MCF 10A (cell line): ENCODE measurements at regions not wholly inside any gene's neighbourhood (a gene's known extent, or its start where the extent isn't known, plus 50 kb on each side); places are given as distances from the start of the nearest gene placed in this dataset.
"Not testable (repeated sequence)": the region's sequence is repeated elsewhere in the genome, so short reads cannot be mapped to it uniquely, and the experiment has no call there.

ENCODE experiments used
- BruUV-seq: library from RNA; stranded (reverse); fragments of 400-500 nt; replicated peaks from 2 replicates; lab custom pipeline; 2021; lab: Mats Ljungman, UMichigan
- CTCF ChIA-PET: fragments of 300-600 bp; sonication (Branson Sonifier 250); formaldehyde crosslinking; extraction: SDS; loops from one replicate; lab custom pipeline; 2021; ENCODE audit warnings: antibody characterized with exemption, inconsistent platforms; lab: Yijun Ruan, JAX
- POLR2A ChIA-PET: fragments of 300-600, 350-650 bp; sonication (Branson Sonifier 250); formaldehyde crosslinking; extraction: SDS; loops from one replicate; lab custom pipeline; 2020; ENCODE audit warnings: antibody characterized with exemption, inconsistent platforms; lab: Yijun Ruan, JAX
- DNase-seq: peaks from one replicate; pipeline ENCODE4 v3.0.0-alpha.2; 2018; ENCODE audit not compliant: unreplicated experiment
- H3K27ac Mint-ChIP-seq: one replicate; pipeline ENCODE4 v1.8.0; 2022; ENCODE audit warnings: mild to moderate bottlenecking, low read depth, mixed read lengths; ENCODE audit not compliant: unreplicated experiment
- H3K27me3 Mint-ChIP-seq: one replicate; pipeline ENCODE4 v1.8.0; 2022; ENCODE audit warnings: mixed read lengths; ENCODE audit not compliant: insufficient read depth, unreplicated experiment
- H3K36me3 Mint-ChIP-seq: one replicate; pipeline ENCODE4 v1.8.0; 2022; ENCODE audit warnings: mild to moderate bottlenecking, moderate library complexity, mixed read lengths; ENCODE audit not compliant: insufficient read depth, unreplicated experiment
- H3K4me1 Mint-ChIP-seq: one replicate; pipeline ENCODE4 v1.8.0; 2022; ENCODE audit warnings: mixed read lengths; ENCODE audit not compliant: insufficient read depth, unreplicated experiment
- H3K4me3 Mint-ChIP-seq: one replicate; pipeline ENCODE4 v1.8.0; 2022; ENCODE audit warnings: mild to moderate bottlenecking, moderate library complexity, mixed read lengths; ENCODE audit not compliant: unreplicated experiment
- H3K9me3 Mint-ChIP-seq: one replicate; pipeline ENCODE4 v1.8.0; 2022; ENCODE audit warnings: mixed read lengths; ENCODE audit not compliant: unreplicated experiment
- CTCF ChIP-seq: fragments of 200-600 bp; IDR thresholded peaks from one replicate; pipeline ENCODE4 v1.8.0; 2022; ENCODE audit warnings: antibody characterized with exemption, mild to moderate bottlenecking; ENCODE audit not compliant: unreplicated experiment
- intact Hi-C: fragments of 100-400 bp; cut with micrococcal nuclease; formaldehyde crosslinking; loops from 2 replicates; pipeline ENCODE4 v1.14.1; 2022

DNA sequence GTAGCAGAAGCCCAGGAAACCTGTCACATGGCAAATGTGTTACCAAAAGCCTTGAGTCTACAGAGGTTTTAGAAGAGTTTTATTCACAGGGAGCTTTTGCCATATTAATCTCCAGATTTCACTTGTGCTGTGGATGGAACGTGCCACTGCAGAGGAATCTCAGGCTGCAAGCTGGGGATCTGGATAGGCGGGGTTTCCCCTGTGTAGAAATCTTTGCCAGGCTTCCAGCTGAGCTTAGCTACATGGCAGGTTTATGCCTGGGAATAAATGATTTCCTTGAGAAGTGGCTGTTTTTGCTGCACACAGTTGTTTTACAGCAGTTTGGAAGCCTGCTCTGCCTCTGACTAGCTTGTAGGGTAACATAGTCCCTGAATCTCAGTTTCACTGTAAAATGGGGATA lies 224.6 kb upstream of the PLPPR1 start:
- Mint-ChIP-seq H3K27me3 (peaks cover 24% of the 10 kb centered on the region), H3K27ac (no peak overlapping the region), H3K36me3 (no peaks in the 10 kb centered on the region), H3K4me3 (no peak overlapping the region), H3K9me3 (no peaks in the 10 kb centered on the region), H3K4me1 (no peaks in the 10 kb centered on the region)
- DNase-seq, result no peak
- POLR2A ChIA-PET, result no interaction called here
- CTCF ChIA-PET, result interaction anchor here (0.6 kb wide), 1 partner anchor 191 kb away, joined by 3 read pairs; no protein-coding TSS in a partner anchor
- no TSS peak for BruUV-seq
- no peak for TF ChIP-seq CTCF
- intact Hi-C loops, result no loop called here

- POLR2A ChIA-PET, result no interaction called here
- CTCF ChIA-PET, result no interaction called here
- Mint-ChIP-seq H3K4me1 (no peaks in the 10 kb centered on the region), H3K9me3 (no peaks in the 10 kb centered on the region), H3K4me3 (no peak overlapping the region), H3K36me3 (no peaks in the 10 kb centered on the region), H3K27ac (no peak overlapping the region), H3K27me3 (peaks cover 7% of the 10 kb centered on the region)
- no peak for DNase-seq
- intact Hi-C loops, result no loop called here
- no TSS peak for BruUV-seq
- TF ChIP-seq CTCF, result no peak
Measured at GRCh38 chr9:100811643-100812042, 216.9 kb upstream of the PLPPR1 start.

GRCh38 chr9:100813871-100814270 lies 214.7 kb upstream of the PLPPR1 start:
- no TSS peak for BruUV-seq
- H3K36me3 Mint-ChIP-seq, result no peaks in the 10 kb centered on the region
- H3K9me3 Mint-ChIP-seq, result no peaks in the 10 kb centered on the region
- H3K4me3 Mint-ChIP-seq, result no peak overlapping the region
- no peak for TF ChIP-seq CTCF
- DNase-seq, result no peak
- no peak overlapping the region for H3K27ac Mint-ChIP-seq
- ChIA-PET POLR2A (no interaction called here), CTCF (interaction anchor here (0.7 kb wide), 1 partner anchor 12 kb away, joined by 4 read pairs; no protein-coding TSS in a partner anchor)
- no peaks in the 10 kb centered on the region for H3K4me1 Mint-ChIP-seq
- H3K27me3 Mint-ChIP-seq, result no peaks in the 10 kb centered on the region
- intact Hi-C loops, result no loop called here

- TF ChIP-seq CTCF, result no peak
- POLR2A ChIA-PET, result no interaction called here
- DNase-seq, result no peak
- Mint-ChIP-seq H3K36me3 (no peaks in the 10 kb centered on the region), H3K4me1 (no peaks in the 10 kb centered on the region), H3K27me3 (peaks cover 43% of the 10 kb centered on the region), H3K4me3 (no peak overlapping the region), H3K9me3 (no peaks in the 10 kb centered on the region), H3K27ac (no peak overlapping the region)
- CTCF ChIA-PET, result interaction anchor here (1.5 kb wide), 1 partner anchor 9 kb away, joined by 3 read pairs; no protein-coding TSS in a partner anchor
- BruUV-seq, result no TSS peak
- intact Hi-C loops, result no loop called here
Measured at GRCh38 chr9:100819980-100820379, 208.5 kb upstream of the PLPPR1 start.

GRCh38 chr9:100833035-100833434 lies 195.5 kb upstream of the PLPPR1 start:
- intact Hi-C loops, result not testable (repeated sequence)

More at GRCh38 chr9:100833035-100833434, 195.5 kb upstream of the PLPPR1 start:
- DNase-seq, H3K9me3 Mint-ChIP-seq, H3K4me3 Mint-ChIP-seq, POLR2A ChIA-PET, H3K36me3 Mint-ChIP-seq, H3K27ac Mint-ChIP-seq, CTCF ChIA-PET, BruUV-seq, H3K4me1 Mint-ChIP-seq: not testable (repeated sequence)
- peaks cover 17% of the 10 kb centered on the region for H3K27me3 Mint-ChIP-seq
